Stimulated activated CD4-positive, alpha-beta T cell treated with anti-CD3 and anti-CD28 coated beads, Interleukin-1b, Interleukin-23, amount 100 ng/mL, for 24 hours (primary cell): ENCODE measurements at regions not wholly inside any gene's neighbourhood (a gene's known extent, or its start where the extent isn't known, plus 50 kb on each side); places are given as distances from the start of the nearest gene placed in this dataset.

ENCODE experiments used
- DNase-seq, 4 experiments: peaks; one replicate each; pipeline ENCODE4 v3.0.0-alpha.2; 2020; ENCODE audit warnings: low read depth in 4 of 4, low spot score in 1 of 4

DNA sequence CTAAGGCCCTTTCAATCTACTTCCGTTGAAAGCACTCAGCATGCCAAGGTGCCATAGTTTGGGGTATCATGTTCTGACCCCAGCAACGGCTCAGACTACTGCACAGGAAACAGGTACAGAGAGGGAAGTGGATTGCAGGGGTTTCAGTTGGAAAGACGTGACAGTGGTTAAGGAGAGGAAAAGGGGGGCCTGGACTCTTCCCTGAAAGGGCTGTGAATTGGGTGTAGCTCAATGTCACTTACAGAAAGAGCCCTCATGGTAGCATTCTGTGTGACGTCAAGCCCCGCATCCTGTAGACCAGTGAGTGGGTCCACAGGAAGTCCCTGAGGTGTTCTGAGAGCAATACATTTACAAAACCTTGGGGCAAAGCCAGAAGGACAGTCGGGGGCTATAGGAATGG is 121.5 kb upstream of the GYPC start:
- no peak for DNase-seq

DNA sequence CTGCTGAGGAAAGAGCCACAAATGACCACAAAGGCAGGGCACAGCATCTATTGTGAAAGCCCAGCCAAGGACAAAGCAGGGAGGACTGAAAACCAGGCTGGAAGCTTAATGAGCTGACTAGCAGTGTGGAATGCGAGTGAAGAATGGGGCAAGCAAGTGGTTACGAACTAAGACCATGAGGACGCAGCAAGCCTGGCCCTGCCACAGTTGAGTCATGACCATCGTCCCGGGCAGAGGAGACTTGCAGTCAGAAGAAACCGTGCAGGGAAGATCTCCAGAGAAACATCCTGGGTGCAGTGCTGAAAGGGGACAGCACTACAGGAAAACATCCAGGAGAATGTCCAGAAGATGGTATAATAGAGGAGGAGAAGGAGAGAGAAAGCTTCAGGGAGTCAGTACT is 120.5 kb upstream of the GYPC start:
- no peak for DNase-seq

DNA sequence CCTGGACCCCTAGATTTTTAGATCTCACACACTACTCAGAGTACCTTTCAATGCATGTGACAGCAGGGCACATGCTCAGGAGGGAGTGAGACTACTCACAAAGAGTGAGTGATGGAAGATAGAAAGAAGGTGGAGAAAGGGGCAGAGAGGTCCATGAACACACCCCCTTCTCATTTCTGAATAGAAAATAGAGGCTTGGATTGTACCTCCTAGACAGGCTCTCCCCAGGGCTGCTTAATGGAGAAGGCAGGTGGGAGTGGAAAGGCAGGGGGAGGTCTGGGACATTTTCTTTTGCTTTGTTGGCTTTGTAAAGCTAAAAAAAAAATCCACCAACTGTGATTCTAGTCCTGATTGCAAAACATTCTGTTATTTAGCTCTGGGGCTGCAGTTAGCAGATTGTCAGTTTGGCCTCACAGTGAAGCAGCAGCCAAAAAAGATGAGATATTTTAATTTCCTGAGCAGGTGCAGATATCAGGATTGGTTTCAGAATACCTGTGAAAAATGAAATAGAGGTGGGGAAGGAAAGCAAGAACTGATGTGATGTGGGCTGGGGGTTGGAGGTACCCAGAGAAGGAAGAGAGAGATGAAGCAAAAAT is 119.3 kb upstream of the GYPC start:
- no peak for DNase-seq

DNA sequence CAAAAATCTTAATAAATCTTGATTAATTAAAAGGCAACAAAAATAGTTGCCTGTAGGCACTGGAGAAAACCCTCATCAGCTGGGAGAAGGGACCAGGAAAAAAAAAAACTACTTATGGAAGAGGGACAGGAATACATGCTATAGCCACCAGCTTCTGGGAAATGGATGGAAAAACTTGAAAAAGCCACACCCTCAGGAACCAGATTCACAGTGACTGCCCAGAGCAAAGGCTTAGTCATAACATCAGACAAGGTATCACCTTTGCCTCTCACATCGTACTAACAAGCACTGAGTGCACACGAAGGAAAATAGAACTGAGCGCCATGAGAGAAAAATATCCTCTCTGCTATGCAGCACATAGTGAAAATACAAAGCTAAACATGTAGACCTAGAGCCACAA is 116.9 kb upstream of the GYPC start:
- no peak for DNase-seq

DNA sequence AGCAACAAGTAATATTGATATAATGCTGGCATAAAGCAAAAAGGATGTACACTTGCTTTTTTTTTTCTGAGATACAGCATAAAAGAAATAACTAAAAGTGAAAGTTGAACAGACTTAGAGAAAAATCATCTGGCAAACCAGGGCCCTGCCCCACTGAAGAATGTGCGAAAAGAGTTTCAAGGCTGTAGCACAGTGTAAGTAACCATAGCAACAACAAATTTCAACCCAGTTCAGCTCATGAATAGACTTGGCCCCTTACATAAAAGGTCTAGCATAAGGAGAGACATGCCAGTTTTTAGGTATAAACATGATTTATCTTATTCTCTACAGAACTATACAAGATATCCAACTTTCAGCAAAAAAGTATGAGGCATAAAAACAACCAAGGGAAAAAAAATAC is 113.7 kb upstream of the GYPC start:
- DNase-seq = no peak

DNA sequence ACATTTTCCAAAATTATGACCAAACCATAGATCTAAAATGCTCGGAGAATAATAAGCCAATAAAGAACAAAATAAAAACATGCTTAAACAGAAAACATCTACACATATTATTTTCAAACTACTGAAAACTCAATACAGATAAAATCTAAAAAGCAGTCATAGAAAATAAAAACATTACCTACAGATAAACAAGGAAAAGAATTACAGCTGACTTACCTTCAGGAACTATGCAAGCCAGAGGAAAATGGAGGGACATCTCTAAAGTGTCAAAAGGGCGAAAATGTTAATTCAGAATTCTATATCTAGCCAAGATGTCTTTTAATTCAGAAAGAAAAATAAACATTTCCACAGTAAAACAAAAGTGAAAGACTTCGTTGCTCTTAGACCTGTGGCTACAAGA is 112.9 kb upstream of the GYPC start:
- DNase-seq = no peak

DNA sequence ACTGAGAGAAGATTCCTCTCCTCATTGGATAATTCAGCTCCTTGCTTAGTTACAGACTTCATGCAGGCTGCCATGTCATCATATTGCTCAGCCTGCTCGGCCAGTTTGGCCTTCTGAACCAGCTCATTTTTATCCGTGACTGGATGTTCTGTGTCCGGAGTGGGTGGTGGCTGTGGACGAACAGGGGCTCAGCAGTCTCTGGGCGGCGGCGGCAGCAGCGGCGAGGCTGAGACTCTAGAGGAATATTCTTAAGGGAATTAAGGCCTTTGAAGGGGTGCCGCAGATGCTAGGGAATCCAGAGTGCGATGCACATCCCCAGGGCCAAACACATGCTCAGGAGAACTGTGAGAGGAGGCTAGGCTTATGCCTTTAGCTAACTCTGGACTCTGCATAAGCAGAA is 97.9 kb upstream of the GYPC start:
- no peak for DNase-seq

DNA sequence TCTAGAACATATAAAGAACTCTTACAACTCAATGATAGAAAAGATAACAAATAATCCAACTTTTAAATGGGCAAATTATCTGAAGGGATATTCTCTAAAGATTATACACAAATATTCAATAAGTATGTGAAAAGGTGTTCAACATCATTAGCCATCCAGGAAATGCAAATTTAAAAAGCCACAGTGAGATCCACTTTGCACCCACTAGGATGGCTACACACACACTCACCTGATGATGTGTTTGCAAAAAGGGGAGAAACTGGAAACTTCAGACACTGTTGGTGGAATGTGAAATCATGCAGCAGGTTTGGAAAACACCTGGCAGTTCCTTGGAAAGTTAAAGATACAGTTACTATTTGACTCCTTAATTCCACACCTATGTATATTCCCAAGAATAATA is 87.2 kb upstream of the GYPC start:
- DNase-seq = no peak

DNA sequence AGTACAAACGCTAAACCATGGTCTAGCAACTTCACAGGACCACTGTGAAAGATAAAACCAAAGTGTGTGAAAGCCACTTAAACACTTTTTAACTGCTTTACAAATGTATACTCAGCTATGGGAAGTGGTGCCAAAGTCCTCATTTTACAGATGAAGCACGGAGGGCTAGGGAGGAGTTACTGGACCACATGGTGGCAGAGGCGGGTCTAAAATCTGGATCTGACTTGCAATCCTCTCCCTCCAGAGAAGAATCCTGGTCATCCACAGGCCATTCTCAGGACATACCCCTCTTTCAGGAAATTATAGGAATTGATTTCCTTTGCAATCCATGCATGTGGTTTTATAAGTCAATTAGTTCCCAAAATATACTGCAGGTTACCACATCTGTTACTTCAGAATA is 84.6 kb upstream of the GYPC start:
- DNase-seq = no peak

DNA sequence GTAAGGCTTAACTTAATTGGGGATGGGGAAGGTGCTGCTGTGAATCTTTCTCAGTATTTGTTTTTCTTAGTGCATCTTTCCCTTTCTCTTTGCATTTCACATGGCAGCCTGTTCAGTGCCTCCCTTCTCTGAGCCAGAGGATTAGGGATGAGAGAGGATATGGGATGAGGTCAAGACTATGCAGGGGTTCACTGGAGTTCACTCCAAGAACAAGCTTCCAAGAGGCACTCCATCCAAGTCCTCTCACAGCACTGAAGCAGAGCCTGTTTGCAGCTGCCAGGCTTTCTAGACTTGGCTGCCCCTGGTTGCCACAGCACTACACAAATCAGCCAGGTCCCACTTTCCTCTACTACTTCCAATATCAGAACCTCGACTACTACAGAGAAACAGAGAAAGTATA is 80.3 kb upstream of the GYPC start:
- no peak for DNase-seq

DNA sequence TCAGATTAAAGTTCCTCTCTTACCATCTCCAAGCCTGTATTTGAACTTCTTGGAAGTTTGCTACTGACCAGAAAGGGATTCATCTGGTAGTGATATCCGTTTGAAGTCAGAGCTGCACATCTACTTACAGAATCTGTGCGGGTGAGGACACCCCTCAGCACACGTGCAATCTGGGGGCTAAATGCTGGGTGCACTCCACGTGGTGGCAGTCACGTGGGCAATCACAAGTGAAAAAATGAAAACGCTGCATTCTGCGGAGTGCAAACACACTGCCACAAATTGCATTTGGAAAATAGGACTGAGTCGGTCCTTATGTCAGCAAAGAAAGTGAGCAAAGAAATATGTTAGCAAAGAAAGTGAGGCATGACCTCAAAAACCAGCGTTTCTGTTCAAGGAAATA is 76.1 kb upstream of the GYPC start:
- DNase-seq = no peak

DNA sequence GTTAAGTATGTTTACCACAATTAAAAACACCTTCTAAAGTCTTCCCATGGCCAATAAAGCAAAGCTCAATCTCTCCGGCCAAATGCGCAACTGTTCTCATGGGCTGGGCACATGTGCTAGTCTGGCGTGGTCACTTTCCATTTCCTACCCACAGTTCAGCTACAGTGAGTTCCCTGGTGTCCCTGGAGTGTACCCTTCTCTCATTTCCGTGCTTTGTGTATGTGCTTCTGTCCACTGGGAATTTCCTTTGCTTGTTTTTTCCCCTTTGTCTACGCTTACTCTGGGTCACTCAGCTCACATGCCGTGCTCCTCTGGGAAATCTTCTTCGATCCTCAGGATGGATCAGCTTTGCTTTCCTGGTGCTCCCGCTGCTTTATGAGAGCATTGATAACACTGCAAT is 69.6 kb upstream of the GYPC start:
- DNase-seq = no peak

DNA sequence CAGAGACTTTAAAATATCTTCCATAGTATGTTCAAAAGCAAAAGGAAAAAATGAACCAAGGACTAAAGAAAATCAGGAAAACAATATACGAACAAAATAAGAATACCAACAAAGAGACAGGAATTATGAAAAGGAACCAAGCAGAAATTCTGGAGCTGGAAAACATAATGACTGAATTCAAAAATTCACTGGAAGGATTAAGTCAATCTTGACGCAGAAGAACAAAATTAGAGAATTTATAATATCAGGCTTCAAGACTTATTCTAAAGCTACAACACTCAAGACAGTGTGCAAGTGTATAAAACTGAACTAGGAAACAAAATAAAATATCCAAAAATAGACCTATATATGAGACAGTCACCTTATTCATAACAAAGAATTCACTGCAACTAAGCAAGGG is 56.9 kb upstream of the GYPC start:
- no peak for DNase-seq

DNA sequence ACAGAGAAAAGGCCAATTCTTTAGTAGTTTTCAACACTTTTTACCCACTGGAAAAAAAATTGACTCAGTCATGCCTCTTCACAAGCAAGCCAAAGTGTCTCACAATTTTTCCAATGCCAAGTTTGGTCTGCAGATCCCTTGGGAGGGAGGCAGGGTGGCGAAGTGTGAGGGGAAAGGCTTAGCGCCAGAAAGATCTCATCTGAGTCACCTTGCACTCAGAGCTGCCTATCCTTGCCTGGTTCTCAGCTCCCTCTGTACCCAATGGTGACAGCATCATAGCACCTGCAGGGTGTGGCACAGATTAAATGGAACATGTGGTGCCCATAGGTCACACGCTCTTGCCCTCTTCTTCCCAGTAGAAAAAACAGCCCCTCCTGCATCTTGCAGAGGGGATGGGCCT is 55.2 kb upstream of the GYPC start:
- no peak for DNase-seq

DNA sequence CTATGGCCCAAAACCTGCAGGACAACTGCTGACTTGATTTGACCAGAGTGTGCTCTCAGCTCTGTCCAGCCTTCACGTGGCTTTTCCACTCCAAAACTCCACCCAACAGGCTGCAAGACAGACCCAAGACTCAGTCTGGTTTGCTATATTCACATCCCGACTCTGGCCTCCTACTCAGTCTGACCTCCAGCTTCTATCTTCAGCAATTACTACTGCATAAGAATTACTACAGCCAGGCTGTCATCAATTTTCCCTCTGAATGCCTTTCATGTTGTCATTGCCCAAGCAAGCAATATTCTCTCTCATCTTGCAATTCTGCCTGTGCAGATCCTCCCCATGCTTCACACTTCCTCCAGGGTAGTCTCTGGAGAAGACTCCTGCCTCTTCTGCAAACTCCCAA is 53.6 kb upstream of the GYPC start:
- no peak for DNase-seq
